22Rv1 (cell line): ENCODE measurements at regions not wholly inside any gene's neighbourhood (a gene's known extent, or its start where the extent isn't known, plus 50 kb on each side); places are given as distances from the start of the nearest gene placed in this dataset.

Source experiments
- ZFX ChIP-seq: fragments of 450-650 bp; IDR thresholded peaks from 2 replicates; pipeline ENCODE4 v1.6.1; 2017; ENCODE audit warnings: antibody characterized with exemption, borderline replicate concordance
- TF ChIP-seq, protein P1 (sequence below): fragments of 450-650 bp; IDR thresholded peaks from 2 replicates; pipeline ENCODE4 v1.5.1; 2017; ENCODE audit warnings: mild to moderate bottlenecking

DNA sequence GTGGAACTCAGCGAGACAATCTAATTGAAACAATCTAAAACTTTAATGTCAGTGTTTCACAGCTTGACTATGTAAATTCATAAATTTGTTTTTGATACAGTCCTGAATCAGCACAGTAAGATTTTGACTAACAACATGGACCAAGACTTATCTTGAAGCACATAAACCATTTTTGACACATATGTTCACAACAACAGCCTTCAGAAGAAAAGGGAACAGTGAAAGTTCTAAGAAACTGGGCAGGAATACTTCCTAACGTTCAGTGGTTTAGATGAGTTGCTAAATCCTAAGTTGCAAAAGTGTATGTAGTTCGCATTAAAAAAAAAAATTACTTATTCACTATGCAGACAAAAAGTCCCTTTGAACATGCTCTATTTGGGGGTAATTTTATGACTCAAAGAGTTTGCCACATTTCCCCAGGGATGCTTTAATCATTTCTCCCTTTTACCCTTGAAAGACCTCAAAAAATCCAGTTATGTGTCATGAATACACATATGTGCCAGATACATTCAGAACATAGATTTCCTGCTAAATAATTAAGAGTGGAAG lies 120.2 kb downstream of the MRPL39 start:
- TF ChIP-seq, protein P1, sequence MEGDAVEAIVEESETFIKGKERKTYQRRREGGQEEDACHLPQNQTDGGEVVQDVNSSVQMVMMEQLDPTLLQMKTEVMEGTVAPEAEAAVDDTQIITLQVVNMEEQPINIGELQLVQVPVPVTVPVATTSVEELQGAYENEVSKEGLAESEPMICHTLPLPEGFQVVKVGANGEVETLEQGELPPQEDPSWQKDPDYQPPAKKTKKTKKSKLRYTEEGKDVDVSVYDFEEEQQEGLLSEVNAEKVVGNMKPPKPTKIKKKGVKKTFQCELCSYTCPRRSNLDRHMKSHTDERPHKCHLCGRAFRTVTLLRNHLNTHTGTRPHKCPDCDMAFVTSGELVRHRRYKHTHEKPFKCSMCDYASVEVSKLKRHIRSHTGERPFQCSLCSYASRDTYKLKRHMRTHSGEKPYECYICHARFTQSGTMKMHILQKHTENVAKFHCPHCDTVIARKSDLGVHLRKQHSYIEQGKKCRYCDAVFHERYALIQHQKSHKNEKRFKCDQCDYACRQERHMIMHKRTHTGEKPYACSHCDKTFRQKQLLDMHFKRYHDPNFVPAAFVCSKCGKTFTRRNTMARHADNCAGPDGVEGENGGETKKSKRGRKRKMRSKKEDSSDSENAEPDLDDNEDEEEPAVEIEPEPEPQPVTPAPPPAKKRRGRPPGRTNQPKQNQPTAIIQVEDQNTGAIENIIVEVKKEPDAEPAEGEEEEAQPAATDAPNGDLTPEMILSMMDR, result no peak
- TF ChIP-seq ZFX, result no peak
